Tibial nerve (tissue), 3 donors: ENCODE measurements at regions not wholly inside any gene's neighbourhood (a gene's known extent, or its start where the extent isn't known, plus 50 kb on each side); places are given as distances from the start of the nearest gene placed in this dataset.

Experiments used
- CTCF ChIP-seq, 5 experiments: fragments of 200-600 bp in 3 of 5; fragments of 450-650 bp in 2 of 5; sonication (generic) in 3 of 5; IDR thresholded peaks; one replicate each; pipeline ENCODE4 v1.5.1; 2016 to 2019; ENCODE audit warnings: antibody characterized with exemption in 5 of 5, mild to moderate bottlenecking in 3 of 5, moderate library complexity in 2 of 5
- POLR2A ChIP-seq, 2 donors: fragments of 450-650 bp; IDR thresholded peaks; one replicate each; pipeline ENCODE4 v1.6.1; 2017; ENCODE audit warnings: antibody characterized with exemption in 2 of 2, mild to moderate bottlenecking in 2 of 2, moderate library complexity in 2 of 2

GRCh38 chr2:6589150-6589549, 276.6 kb downstream of the CMPK2 start:
- no peak for TF ChIP-seq CTCF (IDR thresholded peaks at IDR 0.05)
- no peak for TF ChIP-seq POLR2A (IDR thresholded peaks at IDR 0.05)
